K562 (cell line): ENCODE measurements at regions not wholly inside any gene's neighbourhood (a gene's known extent, or its start where the extent isn't known, plus 50 kb on each side); places are given as distances from the start of the nearest gene placed in this dataset.

Source experiments
- ATF7 ChIP-seq: fragments of 450-650 bp; IDR thresholded peaks from 2 replicates; pipeline ENCODE4 v1.7.1; 2014; ENCODE audit warnings: mild to moderate bottlenecking, moderate library complexity
- CTCF ChIP-seq, 3 experiments: IDR thresholded peaks in 2 of 3; conservative IDR thresholded peaks in 1 of 3; 2 replicates each; pipeline ENCODE4 v1.5.1; 2011 to 2012; ENCODE audit warnings: low read length in 3 of 3, mild to moderate bottlenecking in 3 of 3, control low read depth in 2 of 3, improper control_type of control experiment in 1 of 3, inconsistent platforms in 1 of 3, low read depth in 1 of 3, mixed read lengths in 1 of 3, moderate library complexity in 1 of 3; ENCODE audit not compliant: insufficient read depth in 2 of 3
- STAT5B ChIP-seq: fragments of 250-450 bp; sonication (Bioruptor Pico); IDR thresholded peaks from 2 replicates; pipeline ENCODE4 v1.8.0; 2021; ENCODE audit warnings: mild to moderate bottlenecking, inconsistent platforms
- TFE3 ChIP-seq: fragments of 450-650 bp; formaldehyde crosslinking; IDR thresholded peaks from 2 replicates; pipeline ENCODE4 v1.4.0; 2020; ENCODE audit warnings: mild to moderate bottlenecking, mixed read lengths
- ZNF23 ChIP-seq: fragments of 250-450 bp; sonication (Bioruptor Pico); IDR thresholded peaks from 2 replicates; pipeline ENCODE4 v1.4.0; 2020; ENCODE audit warnings: mild to moderate bottlenecking
- ZNF282 ChIP-seq: sonication (generic); formaldehyde crosslinking; IDR thresholded peaks from 2 replicates; pipeline ENCODE4 v1.8.1; 2023; ENCODE audit warnings: missing genetic modification reagents

GRCh38 chr4:187071946-187072600 is 348.4 kb upstream of the FAT1 start:
- TF ChIP-seq ZNF23 (CRISPR knock-in tag) = no peak
- no peak for TF ChIP-seq STAT5B (CRISPR knock-in tag)
- no peak for TF ChIP-seq ZNF282
- no peak for TF ChIP-seq CTCF (IDR thresholded peaks at IDR 0.05 in 2 of 3, conservative IDR thresholded peaks at IDR 0.05 in 1 of 3; ENCODE audit: insufficient read depth in 2 of 3, low read depth in 1 of 3, low read length in 3 of 3)
- TF ChIP-seq ATF7 = no peak
- TF ChIP-seq TFE3 = no peak
